ENCODE measurements at regions not wholly inside any gene's neighbourhood (a gene's known extent, or its start where the extent isn't known, plus 50 kb on each side); places are given as distances from the start of the nearest gene placed in this dataset.
A peak's percentile ranks its signal among the peaks of the same experiment; 100 is the strongest.

GRCh38 chr9:90428517-90428916 lies 214.1 kb downstream of the DIRAS2 start:
- no peak for DNase-seq
- WGBS, 2 donors = 58 to 65% methylated on average over 10 of the region's 10 CpGs
- intact Hi-C loops (cut with DNase I; ENCODE audit: low total_unique reads) = no loop called here

GRCh38 chr9:90432951-90433350 lies 209.7 kb downstream of the DIRAS2 start:
- no peaks in the 10 kb centered on the region for H3K27me3 ChIP-seq
- no peak for DNase-seq
- WGBS, 2 donors = 50 to 58% methylated on average over 8 of the region's 8 CpGs
- H3K36me3 ChIP-seq (ENCODE audit: low read depth, missing control alignments) = no peaks in the 10 kb centered on the region
- H3K4me3 ChIP-seq = no peak overlapping the region
- H3K9me3 ChIP-seq = no peaks in the 10 kb centered on the region
- TF ChIP-seq POLR2A (IDR thresholded peaks at IDR 0.05) (no peak), CTCF (IDR thresholded peaks at IDR 0.05) (no peak)
- H3K27ac ChIP-seq = no peak overlapping the region
- intact Hi-C loops (cut with DNase I; ENCODE audit: low total_unique reads) = no loop called here
- H3K4me1 ChIP-seq = no peaks in the 10 kb centered on the region

More at GRCh38 chr9:90428517-90428916, 214.1 kb downstream of the DIRAS2 start:
- no peaks in the 10 kb centered on the region for H3K9me3 ChIP-seq
- H3K4me3 ChIP-seq = no peak overlapping the region
- no peaks in the 10 kb centered on the region for H3K27me3 ChIP-seq
- no peak for TF ChIP-seq CTCF (IDR thresholded peaks at IDR 0.05)
- no peak for TF ChIP-seq POLR2A (IDR thresholded peaks at IDR 0.05)
- H3K27ac ChIP-seq = no peak overlapping the region
- H3K4me1 ChIP-seq = no peaks in the 10 kb centered on the region
- H3K36me3 ChIP-seq (ENCODE audit: low read depth, missing control alignments) = no peaks in the 10 kb centered on the region

- Histone ChIP-seq H3K27ac (no peak overlapping the region), H3K4me1 (no peaks in the 10 kb centered on the region), H3K9me3 (no peaks in the 10 kb centered on the region), H3K36me3 (ENCODE audit: low read depth, missing control alignments) (no peaks in the 10 kb centered on the region), H3K4me3 (peak overlapping the region in 1 of 2 donors; percentile 12), H3K27me3 (no peaks in the 10 kb centered on the region)
- no peak for TF ChIP-seq POLR2A (IDR thresholded peaks at IDR 0.05)
- no peak for TF ChIP-seq CTCF (IDR thresholded peaks at IDR 0.05)
- no peak for DNase-seq
- WGBS, 2 donors = 15 to 22% methylated on average over 17 of the region's 17 CpGs
- intact Hi-C loops (cut with DNase I; ENCODE audit: low total_unique reads) = no loop called here
These were observed 209.2 kb downstream of the DIRAS2 start for GRCh38 chr9:90433398-90433941.

GRCh38 chr9:90441814-90442213 lies 200.8 kb downstream of the DIRAS2 start:
- Histone ChIP-seq H3K9me3 (no peaks in the 10 kb centered on the region), H3K27ac (no peak overlapping the region), H3K4me1 (no peaks in the 10 kb centered on the region), H3K27me3 (no peaks in the 10 kb centered on the region), H3K4me3 (no peak overlapping the region), H3K36me3 (ENCODE audit: low read depth, missing control alignments) (no peaks in the 10 kb centered on the region)
- no peak for TF ChIP-seq POLR2A (IDR thresholded peaks at IDR 0.05)
- no peak for TF ChIP-seq CTCF (IDR thresholded peaks at IDR 0.05)
- intact Hi-C loops (cut with DNase I; ENCODE audit: low total_unique reads) = no loop called here
- 52 to 64% methylated on average over 4 of the region's 4 CpGs for whole genome bisulfite sequencing, 2 donors
- no peak for DNase-seq

- H3K4me3 ChIP-seq = no peak overlapping the region
- DNase-seq = no peak
- H3K27me3 ChIP-seq = no peaks in the 10 kb centered on the region
- no peaks in the 10 kb centered on the region for H3K9me3 ChIP-seq
- intact Hi-C loops (cut with DNase I; ENCODE audit: low total_unique reads) = no loop called here
- H3K27ac ChIP-seq = no peak overlapping the region
- H3K36me3 ChIP-seq (ENCODE audit: low read depth, missing control alignments) = no peaks in the 10 kb centered on the region
- H3K4me1 ChIP-seq = no peaks in the 10 kb centered on the region
- WGBS, 2 donors = 55 to 59% methylated on average over 5 of the region's 5 CpGs
- no peak for TF ChIP-seq CTCF (IDR thresholded peaks at IDR 0.05)
- no peak for TF ChIP-seq POLR2A (IDR thresholded peaks at IDR 0.05)
These were observed 199.9 kb downstream of the DIRAS2 start for GRCh38 chr9:90442723-90443122.

All from testis (tissue), 2 donors.